Osteoblast (primary cell): ENCODE measurements at regions not wholly inside any gene's neighbourhood (a gene's known extent, or its start where the extent isn't known, plus 50 kb on each side); places are given as distances from the start of the nearest gene placed in this dataset.
A peak's percentile ranks its signal among the peaks of the same experiment; 100 is the strongest.

Experiments used
- DNase-seq: peaks from one replicate; pipeline ENCODE4 v3.0.0; 2011; ENCODE audit warnings: low spot score, mixed read lengths; ENCODE audit not compliant: insufficient read length; ENCODE audit errors: missing footprints
- H2AFZ ChIP-seq: 2 replicates; pipeline ENCODE4 v1.6.0; 2011; ENCODE audit warnings: mild to moderate bottlenecking, low read length
- H3K27ac ChIP-seq: 2 replicates; pipeline ENCODE4 v1.5.1; 2011; ENCODE audit warnings: mild to moderate bottlenecking, low read depth, low read length, moderate library complexity
- H3K27me3 ChIP-seq: 2 replicates; pipeline ENCODE4 v1.6.0; 2012; ENCODE audit warnings: mild to moderate bottlenecking, control low read depth, inconsistent platforms, low read length, moderate library complexity; ENCODE audit not compliant: insufficient read depth
- H3K36me3 ChIP-seq: 2 replicates; pipeline ENCODE4 v1.5.1; 2011; ENCODE audit warnings: mild to moderate bottlenecking, low read length, control low read depth, moderate library complexity; ENCODE audit not compliant: insufficient read depth
- H3K4me1 ChIP-seq: 2 replicates; pipeline ENCODE4 v1.5.1; 2011; ENCODE audit warnings: mild to moderate bottlenecking, low read length, control low read depth, moderate library complexity; ENCODE audit not compliant: insufficient read depth
- H3K4me2 ChIP-seq: 2 replicates; pipeline ENCODE4 v1.6.0; 2011; ENCODE audit warnings: mild to moderate bottlenecking, low read length; ENCODE audit not compliant: insufficient read depth
- H3K4me3 ChIP-seq: fragments of 200-600 bp; sonication (generic); 3 replicates; pipeline ENCODE4 v1.5.1; 2012; ENCODE audit warnings: mild to moderate bottlenecking, low read length, inconsistent platforms; ENCODE audit not compliant: insufficient read depth
- H3K79me2 ChIP-seq: 2 replicates; pipeline ENCODE4 v1.6.0; 2012; ENCODE audit warnings: mild to moderate bottlenecking, low read length, control low read depth, inconsistent platforms; ENCODE audit not compliant: insufficient read depth
- H3K9me3 ChIP-seq: 2 replicates; pipeline ENCODE4 v1.5.1; 2011; ENCODE audit warnings: low read depth, low read length, control low read depth
- H4K20me1 ChIP-seq: 2 replicates; pipeline ENCODE4 v1.6.0; 2012; ENCODE audit warnings: mild to moderate bottlenecking, low read length, control low read depth; ENCODE audit not compliant: insufficient read depth
- CTCF ChIP-seq: IDR thresholded peaks from 2 replicates; pipeline ENCODE4 v1.5.1; 2011; ENCODE audit warnings: mild to moderate bottlenecking, low read depth, low read length, moderate library complexity; ENCODE audit errors: extremely low read depth

GRCh38 chr10:113441220-113441619 lies 111.6 kb upstream of the HABP2 start:
- no peak for DNase-seq

GRCh38 chr10:113441686-113442270 lies 111.1 kb upstream of the HABP2 start:
- no peak for TF ChIP-seq CTCF
- H3K9me3 ChIP-seq, result no peaks in the 10 kb centered on the region
- H3K4me2 ChIP-seq, result no peak overlapping the region
- no peaks in the 10 kb centered on the region for H3K36me3 ChIP-seq
- H4K20me1 ChIP-seq, result no peaks in the 10 kb centered on the region
- H3K79me2 ChIP-seq, result no peaks in the 10 kb centered on the region
- no peaks in the 10 kb centered on the region for H3K4me1 ChIP-seq
- no peaks in the 10 kb centered on the region for H3K27me3 ChIP-seq
- DNase-seq, result no peak
- H3K27ac ChIP-seq, result no peak overlapping the region
- H2AFZ ChIP-seq, result no peak overlapping the region
- no peak overlapping the region for H3K4me3 ChIP-seq

More at GRCh38 chr10:113441220-113441619, 111.6 kb upstream of the HABP2 start:
- H3K27me3 ChIP-seq, result no peaks in the 10 kb centered on the region
- H4K20me1 ChIP-seq, result no peaks in the 10 kb centered on the region
- H3K4me1 ChIP-seq, result no peaks in the 10 kb centered on the region
- no peaks in the 10 kb centered on the region for H3K9me3 ChIP-seq
- H3K27ac ChIP-seq, result no peak overlapping the region
- no peak overlapping the region for H3K4me3 ChIP-seq
- H3K79me2 ChIP-seq, result no peaks in the 10 kb centered on the region
- no peak overlapping the region for H2AFZ ChIP-seq
- H3K4me2 ChIP-seq, result no peak overlapping the region
- TF ChIP-seq CTCF, result peak; percentile 37
- H3K36me3 ChIP-seq, result no peaks in the 10 kb centered on the region

- Histone ChIP-seq H3K27me3 (peaks cover 3% of the 10 kb centered on the region), H2AFZ (no peak overlapping the region), H3K9me3 (no peaks in the 10 kb centered on the region), H3K4me2 (no peak overlapping the region), H3K79me2 (no peaks in the 10 kb centered on the region), H3K4me1 (no peaks in the 10 kb centered on the region), H3K36me3 (no peaks in the 10 kb centered on the region), H4K20me1 (no peaks in the 10 kb centered on the region), H3K27ac (no peak overlapping the region), H3K4me3 (no peak overlapping the region)
- no peak for DNase-seq
- no peak for TF ChIP-seq CTCF
Observed at GRCh38 chr10:113442336-113442735, 110.5 kb upstream of the HABP2 start.

GRCh38 chr10:113443141-113443925 lies 109.5 kb upstream of the HABP2 start:
- no peak for DNase-seq
- no peak overlapping the region for H3K27ac ChIP-seq

More at GRCh38 chr10:113443141-113443925, 109.5 kb upstream of the HABP2 start:
- TF ChIP-seq CTCF, result no peak
- Histone ChIP-seq H2AFZ (no peak overlapping the region), H3K4me1 (no peaks in the 10 kb centered on the region), H3K9me3 (no peaks in the 10 kb centered on the region), H3K4me2 (no peak overlapping the region), H3K4me3 (no peak overlapping the region), H3K27me3 (peaks cover 4% of the 10 kb centered on the region), H3K79me2 (no peaks in the 10 kb centered on the region), H3K36me3 (no peaks in the 10 kb centered on the region), H4K20me1 (no peaks in the 10 kb centered on the region)
